ENCODE measurements at regions not wholly inside any gene's neighbourhood (a gene's known extent, or its start where the extent isn't known, plus 50 kb on each side); places are given as distances from the start of the nearest gene placed in this dataset.

- no peak for TF ChIP-seq CTCF (conservative IDR thresholded peaks at IDR 0.05; ENCODE audit: low read length)
- no peak for TF ChIP-seq EZH2phosphoT487 (IDR thresholded peaks at IDR 0.05; ENCODE audit: borderline replicate concordance)
These were observed 51.8 kb upstream of the RIPOR2 start for GRCh38 chr6:24987446-24988115.

Measured in Loucy (cell line).